ENCODE measurements at regions not wholly inside any gene's neighbourhood (a gene's known extent, or its start where the extent isn't known, plus 50 kb on each side); places are given as distances from the start of the nearest gene placed in this dataset.
"Not testable (repeated sequence)": the region's sequence is repeated elsewhere in the genome, so short reads cannot be mapped to it uniquely, and the experiment has no call there.

GRCh38 chr5:12162863-12163262 is 258.6 kb upstream of the CTNND2 start:
- no peaks in the 10 kb centered on the region for H3K4me1 Mint-ChIP-seq (ENCODE audit: unreplicated experiment)
- H3K4me3 Mint-ChIP-seq (ENCODE audit: unreplicated experiment) = no peak overlapping the region
- no peak for TF ChIP-seq CTCF (IDR thresholded peaks at IDR 0.05; ENCODE audit: unreplicated experiment)
- no peaks in the 10 kb centered on the region for H3K9me3 Mint-ChIP-seq (ENCODE audit: unreplicated experiment)
- H3K27me3 Mint-ChIP-seq (ENCODE audit: unreplicated experiment) = no peaks in the 10 kb centered on the region
- DNase-seq (ENCODE audit: low spot score) = no peak
- no peak overlapping the region for H3K27ac Mint-ChIP-seq (ENCODE audit: unreplicated experiment)
- no peaks in the 10 kb centered on the region for H3K36me3 Mint-ChIP-seq (ENCODE audit: low read depth, unreplicated experiment)

GRCh38 chr5:12147513-12147912 is 243.3 kb upstream of the CTNND2 start:
- no peak overlapping the region for H3K27ac Mint-ChIP-seq (ENCODE audit: unreplicated experiment)
- no peak for TF ChIP-seq CTCF (IDR thresholded peaks at IDR 0.05; ENCODE audit: unreplicated experiment)
- no peaks in the 10 kb centered on the region for H3K9me3 Mint-ChIP-seq (ENCODE audit: unreplicated experiment)
- no peaks in the 10 kb centered on the region for H3K4me1 Mint-ChIP-seq (ENCODE audit: unreplicated experiment)
- no peaks in the 10 kb centered on the region for H3K36me3 Mint-ChIP-seq (ENCODE audit: low read depth, unreplicated experiment)
- no peak overlapping the region for H3K4me3 Mint-ChIP-seq (ENCODE audit: unreplicated experiment)
- DNase-seq (ENCODE audit: low spot score) = no peak
- H3K27me3 Mint-ChIP-seq (ENCODE audit: unreplicated experiment) = peaks cover 2% of the 10 kb centered on the region

GRCh38 chr5:12141496-12141895 is 237.2 kb upstream of the CTNND2 start:
- Mint-ChIP-seq H3K27ac (ENCODE audit: unreplicated experiment) (no peak overlapping the region), H3K36me3 (ENCODE audit: low read depth, unreplicated experiment) (no peaks in the 10 kb centered on the region), H3K27me3 (ENCODE audit: unreplicated experiment) (peaks cover 3% of the 10 kb centered on the region), H3K4me1 (ENCODE audit: unreplicated experiment) (no peaks in the 10 kb centered on the region), H3K9me3 (ENCODE audit: unreplicated experiment) (no peaks in the 10 kb centered on the region), H3K4me3 (ENCODE audit: unreplicated experiment) (no peak overlapping the region)
- no peak for DNase-seq (ENCODE audit: low spot score)
- TF ChIP-seq CTCF (IDR thresholded peaks at IDR 0.05; ENCODE audit: unreplicated experiment) = no peak

- H3K4me3 Mint-ChIP-seq (ENCODE audit: unreplicated experiment) = no peak overlapping the region
- H3K9me3 Mint-ChIP-seq (ENCODE audit: unreplicated experiment) = no peaks in the 10 kb centered on the region
- H3K27me3 Mint-ChIP-seq (ENCODE audit: unreplicated experiment) = peaks cover 2% of the 10 kb centered on the region
- peaks cover 4% of the 10 kb centered on the region for H3K4me1 Mint-ChIP-seq (ENCODE audit: unreplicated experiment)
- DNase-seq (ENCODE audit: low spot score) = no peak
- H3K36me3 Mint-ChIP-seq (ENCODE audit: low read depth, unreplicated experiment) = no peaks in the 10 kb centered on the region
- H3K27ac Mint-ChIP-seq (ENCODE audit: unreplicated experiment) = no peak overlapping the region
- no peak for TF ChIP-seq CTCF (IDR thresholded peaks at IDR 0.05; ENCODE audit: unreplicated experiment)
Measured at GRCh38 chr5:12133520-12133919, 229.3 kb upstream of the CTNND2 start.

- H3K27ac Mint-ChIP-seq (ENCODE audit: unreplicated experiment); H3K4me1 Mint-ChIP-seq (ENCODE audit: unreplicated experiment); DNase-seq (ENCODE audit: low spot score); H3K4me3 Mint-ChIP-seq (ENCODE audit: unreplicated experiment); H3K36me3 Mint-ChIP-seq (ENCODE audit: low read depth, unreplicated experiment); H3K27me3 Mint-ChIP-seq (ENCODE audit: unreplicated experiment); H3K9me3 Mint-ChIP-seq (ENCODE audit: unreplicated experiment): not testable (repeated sequence)
Measured at GRCh38 chr5:12131020-12131419, 226.8 kb upstream of the CTNND2 start.

DNA sequence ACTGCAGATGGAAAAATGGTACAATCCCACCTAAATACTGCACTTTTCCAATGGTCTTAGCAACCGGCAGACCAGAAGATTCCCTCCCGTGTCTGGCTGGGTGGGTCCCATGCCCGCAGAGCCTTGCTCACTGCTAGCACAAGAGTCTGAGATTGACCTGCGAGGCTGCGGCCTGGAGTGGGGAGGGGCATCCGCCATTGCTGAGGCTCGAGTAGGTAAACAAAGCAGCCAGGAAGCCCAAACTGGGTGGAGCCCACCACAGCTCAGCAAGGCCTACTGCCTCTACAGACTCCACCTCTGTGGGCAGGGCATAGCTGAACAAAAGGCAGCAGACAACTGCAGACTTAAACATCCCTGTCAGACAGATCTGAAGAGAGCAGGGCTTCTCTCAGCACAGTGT is 221.6 kb upstream of the CTNND2 start:
- DNase-seq (ENCODE audit: low spot score) = no peak
- H3K4me1 Mint-ChIP-seq (ENCODE audit: unreplicated experiment) = peaks cover 4% of the 10 kb centered on the region
- no peaks in the 10 kb centered on the region for H3K27me3 Mint-ChIP-seq (ENCODE audit: unreplicated experiment)
- no peak overlapping the region for H3K27ac Mint-ChIP-seq (ENCODE audit: unreplicated experiment)
- no peaks in the 10 kb centered on the region for H3K36me3 Mint-ChIP-seq (ENCODE audit: low read depth, unreplicated experiment)
- H3K9me3 Mint-ChIP-seq (ENCODE audit: unreplicated experiment) = no peaks in the 10 kb centered on the region
- TF ChIP-seq CTCF (IDR thresholded peaks at IDR 0.05; ENCODE audit: unreplicated experiment) = no peak
- H3K4me3 Mint-ChIP-seq (ENCODE audit: unreplicated experiment) = no peak overlapping the region
